Thoracic aorta (tissue), 2 donors: ENCODE measurements at regions not wholly inside any gene's neighbourhood (a gene's known extent, or its start where the extent isn't known, plus 50 kb on each side); places are given as distances from the start of the nearest gene placed in this dataset.

Experiments
- ATAC-seq: fragments of 150-250 bp; one replicate; pipeline ENCODE4 v1.8.0; 2017; ENCODE audit warnings: low read depth; ENCODE audit not compliant: insufficient number of reproducible peaks, low FRiP score
- DNase-seq: peaks from one replicate; pipeline ENCODE4 v3.0.0-alpha.2; 2020; ENCODE audit warnings: low spot score
- H3K27ac ChIP-seq, 2 donors: fragments of 200-600 bp; sonication (generic); 1 replicate in 1 of 2; 2 replicates in 1 of 2; pipeline ENCODE4 v1.5.1; 2016; ENCODE audit warnings: mild to moderate bottlenecking in 2 of 2, moderate library complexity in 2 of 2
- H3K27me3 ChIP-seq: fragments of 200-600 bp; sonication (generic); replicated peaks from 2 replicates; pipeline ENCODE4 v1.6.0; 2016; ENCODE audit warnings: mild to moderate bottlenecking; ENCODE audit not compliant: insufficient read depth
- H3K36me3 ChIP-seq: fragments of 200-600 bp; sonication (generic); one replicate; pipeline ENCODE4 v1.5.1; 2016
- H3K4me1 ChIP-seq, 2 donors: fragments of 200-600 bp; sonication (generic); 1 replicate in 1 of 2; 2 replicates in 1 of 2; pipeline versions ENCODE4 v1.5.1 to v1.6.0; 2016; ENCODE audit warnings: low read depth in 2 of 2, mild to moderate bottlenecking in 1 of 2; ENCODE audit not compliant: control insufficient read depth in 1 of 2
- H3K4me3 ChIP-seq: fragments of 200-600 bp; sonication (generic); 2 replicates; pipeline ENCODE4 v1.5.1; 2016; ENCODE audit warnings: mild to moderate bottlenecking
- H3K9me3 ChIP-seq: fragments of 200-600 bp; sonication (generic); 2 replicates; pipeline ENCODE4 v1.5.1; 2016
- CTCF ChIP-seq: fragments of 200-600 bp; sonication (generic); IDR thresholded peaks from one replicate; pipeline ENCODE4 v1.5.1; 2019; ENCODE audit warnings: antibody characterized with exemption

- TF ChIP-seq CTCF = no peak
- ATAC-seq = no peak
- Histone ChIP-seq H3K27me3 (no peaks in the 10 kb centered on the region), H3K27ac (no peak overlapping the region), H3K36me3 (no peaks in the 10 kb centered on the region), H3K4me1 (no peaks in the 10 kb centered on the region), H3K4me3 (no peak overlapping the region), H3K9me3 (no peaks in the 10 kb centered on the region)
- no peak for DNase-seq
Observed at GRCh38 chr6:6906570-6907213, 201.1 kb upstream of the RREB1 start.

- no peaks in the 10 kb centered on the region for H3K4me1 ChIP-seq
- no peak overlapping the region for H3K27ac ChIP-seq
- no peak for ATAC-seq
- TF ChIP-seq CTCF = no peak
- no peaks in the 10 kb centered on the region for H3K9me3 ChIP-seq
- H3K4me3 ChIP-seq = no peak overlapping the region
- DNase-seq = no peak
- H3K36me3 ChIP-seq = no peaks in the 10 kb centered on the region
- H3K27me3 ChIP-seq = no peaks in the 10 kb centered on the region
Observed at GRCh38 chr6:6907286-6907685, 200.5 kb upstream of the RREB1 start.

- Histone ChIP-seq H3K4me3 (no peak overlapping the region), H3K27me3 (no peaks in the 10 kb centered on the region), H3K36me3 (no peaks in the 10 kb centered on the region), H3K9me3 (no peaks in the 10 kb centered on the region), H3K27ac (no peak overlapping the region), H3K4me1 (no peaks in the 10 kb centered on the region)
- DNase-seq = no peak
- ATAC-seq = no peak
- TF ChIP-seq CTCF = no peak
Observed at GRCh38 chr6:6908121-6908520, 199.6 kb upstream of the RREB1 start.

- Histone ChIP-seq H3K9me3 (no peaks in the 10 kb centered on the region), H3K36me3 (no peaks in the 10 kb centered on the region), H3K27ac (no peak overlapping the region), H3K4me3 (no peak overlapping the region), H3K4me1 (no peaks in the 10 kb centered on the region), H3K27me3 (no peaks in the 10 kb centered on the region)
- DNase-seq = no peak
- TF ChIP-seq CTCF = no peak
- no peak for ATAC-seq
Observed at GRCh38 chr6:6909111-6909510, 198.7 kb upstream of the RREB1 start.

- H3K36me3 ChIP-seq = no peaks in the 10 kb centered on the region
- H3K4me1 ChIP-seq = peaks cover 3 to 4% of the 10 kb centered on the region in 2 donors
- ATAC-seq = no peak
- no peak for TF ChIP-seq CTCF
- no peak for DNase-seq
- H3K4me3 ChIP-seq = no peak overlapping the region
- H3K27me3 ChIP-seq = no peaks in the 10 kb centered on the region
- H3K27ac ChIP-seq = no peak overlapping the region
- H3K9me3 ChIP-seq = no peaks in the 10 kb centered on the region
Observed at GRCh38 chr6:6910734-6911295, 196.9 kb upstream of the RREB1 start.
